Mesendoderm (in vitro differentiated cells): ENCODE measurements at regions not wholly inside any gene's neighbourhood (a gene's known extent, or its start where the extent isn't known, plus 50 kb on each side); places are given as distances from the start of the nearest gene placed in this dataset.
A peak's percentile ranks its signal among the peaks of the same experiment; 100 is the strongest.

Experiments
- DNase-seq: peaks from one replicate; pipeline ENCODE4 v3.0.0; 2013
- H2AK5ac ChIP-seq: 2 replicates; pipeline ENCODE4 v1.6.1; 2013; ENCODE audit warnings: low read length, inconsistent platforms
- H2BK120ac ChIP-seq: 2 replicates; pipeline ENCODE4 v1.6.1; 2013; ENCODE audit warnings: low read depth, mild to moderate bottlenecking, low read length, moderate library complexity, mixed read lengths
- H2BK15ac ChIP-seq: replicated peaks from 2 replicates; pipeline ENCODE4 v1.6.1; 2013; ENCODE audit warnings: low read depth, mild to moderate bottlenecking, moderate library complexity
- H2BK5ac ChIP-seq: 2 replicates; pipeline ENCODE4 v1.6.1; 2013; ENCODE audit warnings: low read length, inconsistent platforms
- H3K18ac ChIP-seq: 2 replicates; pipeline ENCODE4 v1.6.1; 2013; ENCODE audit warnings: mild to moderate bottlenecking, low read length, mixed read lengths
- H3K23ac ChIP-seq: one replicate; pipeline ENCODE4 v1.6.1; 2013; ENCODE audit warnings: low read length
- H3K27ac ChIP-seq: 2 replicates; pipeline ENCODE4 v1.5.1; 2013; ENCODE audit warnings: low read depth, mild to moderate bottlenecking, inconsistent platforms, low read length, moderate library complexity
- H3K27me3 ChIP-seq: 2 replicates; pipeline ENCODE4 v1.6.1; 2013; ENCODE audit warnings: low read length, control low read depth, mild to moderate bottlenecking, inconsistent platforms; ENCODE audit not compliant: insufficient read depth, poor library complexity
- H3K36me3 ChIP-seq: 2 replicates; pipeline ENCODE4 v1.6.1; 2013; ENCODE audit warnings: low read length, inconsistent platforms; ENCODE audit not compliant: control insufficient read depth, insufficient read depth
- H3K4ac ChIP-seq: one replicate; pipeline ENCODE4 v1.6.1; 2013; ENCODE audit warnings: low read depth, mild to moderate bottlenecking, low read length, moderate library complexity
- H3K4me1 ChIP-seq: 2 replicates; pipeline ENCODE4 v1.6.1; 2013; ENCODE audit warnings: low read depth, low read length, inconsistent platforms; ENCODE audit not compliant: control insufficient read depth
- H3K4me2 ChIP-seq: 2 replicates; pipeline ENCODE4 v1.6.1; 2013; ENCODE audit warnings: low read length
- H3K4me3 ChIP-seq: 2 replicates; pipeline ENCODE4 v1.5.1; 2013; ENCODE audit warnings: mild to moderate bottlenecking, low read length
- H3K56ac ChIP-seq: one replicate; pipeline ENCODE4 v1.6.1; 2013; ENCODE audit warnings: low read length
- H3K79me1 ChIP-seq: 2 replicates; pipeline ENCODE4 v1.6.1; 2013; ENCODE audit warnings: low read length, inconsistent platforms
- H3K79me2 ChIP-seq: 2 replicates; pipeline ENCODE4 v1.6.1; 2013; ENCODE audit warnings: mild to moderate bottlenecking, low read length; ENCODE audit not compliant: control insufficient read depth, insufficient read depth
- H3K9ac ChIP-seq: 2 replicates; pipeline ENCODE4 v1.6.1; 2013; ENCODE audit warnings: low read length, inconsistent platforms
- H4K5ac ChIP-seq: one replicate; pipeline ENCODE4 v1.6.1; 2013; ENCODE audit warnings: low read length
- H4K8ac ChIP-seq: one replicate; pipeline ENCODE4 v1.6.1; 2013; ENCODE audit warnings: low read depth, mild to moderate bottlenecking, control low read depth, low read length, moderate library complexity
- WGBS: extraction: QIAGEN DNeasy Blood & Tissue Kit; methylation state at CpG from one replicate; pipeline ENCODE4 v1.1.7; 2013; ENCODE audit warnings: low lambda C conversion rate, missing lambda C conversion rate; ENCODE audit not compliant: insufficient coverage; ENCODE audit errors: extremely low coverage; 5-methylcytosine and 5-hydroxymethylcytosine counted together

- Histone ChIP-seq H4K5ac (no peak overlapping the region), H2AK5ac (no peak overlapping the region), H3K27me3 (no peaks in the 10 kb centered on the region), H3K79me1 (no peaks in the 10 kb centered on the region), H3K56ac (no peak overlapping the region), H3K36me3 (no peaks in the 10 kb centered on the region), H4K8ac (no peak overlapping the region), H2BK15ac (no peak overlapping the region), H3K18ac (no peak overlapping the region), H2BK5ac (no peak overlapping the region), H3K4me2 (no peak overlapping the region), H3K4ac (no peak overlapping the region), H2BK120ac (no peak overlapping the region), H3K79me2 (no peaks in the 10 kb centered on the region), H3K4me3 (no peak overlapping the region), H3K27ac (no peak overlapping the region), H3K4me1 (no peaks in the 10 kb centered on the region), H3K9ac (no peak overlapping the region), H3K23ac (no peak overlapping the region)
- no peak for DNase-seq
- WGBS: no CpG with 5 or more reads among the region's 8 CpGs
These were observed 211.9 kb upstream of the SMIM21 start for GRCh38 chr18:75639472-75639831.

DNA sequence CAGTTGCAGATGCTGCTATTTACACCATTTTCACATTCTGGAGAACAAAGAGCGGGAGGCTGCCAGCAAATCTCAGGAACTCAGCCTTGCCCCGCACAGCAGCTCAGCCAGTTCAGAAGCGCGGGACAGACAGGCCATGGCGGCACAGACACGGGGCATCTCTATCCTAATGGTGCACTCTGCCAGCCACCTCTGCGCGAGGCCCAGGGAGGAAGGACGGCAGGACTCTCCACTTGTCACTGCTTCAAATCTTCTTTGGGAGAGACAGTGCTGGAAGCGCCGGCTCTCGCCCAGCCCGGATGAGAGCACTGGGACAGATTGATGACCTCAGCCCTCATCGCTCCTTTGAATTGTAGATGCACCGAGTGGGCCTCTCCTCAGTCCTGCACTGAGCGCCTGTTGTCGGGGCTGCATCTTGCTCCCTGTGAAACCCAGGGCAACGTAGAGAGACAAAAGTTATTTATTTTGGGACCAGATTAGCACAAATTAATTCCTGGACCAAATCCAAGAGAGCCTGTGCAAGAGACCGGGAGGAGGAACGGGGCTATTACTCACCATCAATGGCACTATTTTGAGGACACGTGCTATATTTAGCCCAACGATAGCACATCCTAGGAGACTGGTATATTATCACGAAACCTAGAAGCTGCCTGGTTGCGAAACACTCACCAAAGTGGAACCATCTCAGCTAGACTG, 211.4 kb upstream of the SMIM21 start:
- H2AK5ac ChIP-seq: no peak overlapping the region
- no peaks in the 10 kb centered on the region for H3K27me3 ChIP-seq
- H4K8ac ChIP-seq: no peak overlapping the region
- no peak overlapping the region for H3K18ac ChIP-seq
- H3K4me2 ChIP-seq: no peak overlapping the region
- no peaks in the 10 kb centered on the region for H3K79me1 ChIP-seq
- DNase-seq: peak; percentile 70
- H2BK5ac ChIP-seq: no peak overlapping the region
- no peak overlapping the region for H3K27ac ChIP-seq
- no peak overlapping the region for H2BK15ac ChIP-seq
- peak overlapping the region; percentile 72 for H3K56ac ChIP-seq
- H2BK120ac ChIP-seq: no peak overlapping the region
- no peaks in the 10 kb centered on the region for H3K79me2 ChIP-seq
- no peak overlapping the region for H4K5ac ChIP-seq
- H3K4me1 ChIP-seq: no peaks in the 10 kb centered on the region
- no peak overlapping the region for H3K23ac ChIP-seq
- H3K36me3 ChIP-seq: no peaks in the 10 kb centered on the region
- H3K9ac ChIP-seq: no peak overlapping the region
- no CpG with 5 or more reads among the region's 24 CpGs for WGBS
- H3K4me3 ChIP-seq: no peak overlapping the region
- H3K4ac ChIP-seq: no peak overlapping the region

DNA sequence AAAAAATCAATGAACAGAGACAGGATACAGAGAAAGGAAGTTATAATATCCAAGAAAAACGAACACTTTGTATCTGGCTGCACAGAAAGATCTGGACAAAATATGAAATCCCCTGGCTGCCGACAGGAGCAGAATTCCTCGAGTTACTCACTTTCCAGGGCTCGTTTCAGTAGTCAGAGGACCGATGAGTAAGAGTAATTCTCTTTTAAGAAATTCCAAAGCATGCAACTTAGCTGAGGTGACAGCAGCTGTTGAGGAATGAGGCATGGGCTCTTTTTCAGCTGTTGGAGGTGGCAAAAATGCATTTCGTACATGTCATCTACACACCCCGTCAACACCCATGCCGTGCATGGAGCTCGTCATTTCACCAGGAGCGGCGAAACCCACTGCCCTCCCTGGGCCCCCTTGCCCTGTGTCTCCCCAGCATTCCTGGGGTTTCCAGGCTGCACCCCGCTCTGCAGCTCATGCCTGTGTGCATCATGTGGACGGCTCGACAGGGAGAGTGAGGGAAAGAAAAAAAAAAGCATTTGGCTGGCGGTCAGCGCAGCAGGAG, 210.8 kb upstream of the SMIM21 start:
- H2BK5ac ChIP-seq: no peak overlapping the region
- no peak overlapping the region for H2BK15ac ChIP-seq
- H4K5ac ChIP-seq: no peak overlapping the region
- H3K27me3 ChIP-seq: no peaks in the 10 kb centered on the region
- peak overlapping the region; percentile 72 for H3K56ac ChIP-seq
- H3K79me2 ChIP-seq: no peaks in the 10 kb centered on the region
- no peaks in the 10 kb centered on the region for H3K36me3 ChIP-seq
- no peak overlapping the region for H3K18ac ChIP-seq
- peak; percentile 29 for DNase-seq
- H3K4me2 ChIP-seq: no peak overlapping the region
- H3K79me1 ChIP-seq: no peaks in the 10 kb centered on the region
- no peaks in the 10 kb centered on the region for H3K4me1 ChIP-seq
- H2BK120ac ChIP-seq: no peak overlapping the region
- no peak overlapping the region for H3K9ac ChIP-seq
- WGBS: no CpG with 5 or more reads among the region's 16 CpGs
- H4K8ac ChIP-seq: no peak overlapping the region
- no peak overlapping the region for H2AK5ac ChIP-seq
- H3K27ac ChIP-seq: no peak overlapping the region
- H3K4me3 ChIP-seq: no peak overlapping the region
- H3K23ac ChIP-seq: no peak overlapping the region
- no peak overlapping the region for H3K4ac ChIP-seq

- no peak overlapping the region for H3K18ac ChIP-seq
- no peak overlapping the region for H3K23ac ChIP-seq
- no peak overlapping the region for H4K5ac ChIP-seq
- no peak overlapping the region for H2BK5ac ChIP-seq
- no peaks in the 10 kb centered on the region for H3K79me1 ChIP-seq
- H3K4me1 ChIP-seq: no peaks in the 10 kb centered on the region
- H2BK120ac ChIP-seq: no peak overlapping the region
- no peak overlapping the region for H2BK15ac ChIP-seq
- H4K8ac ChIP-seq: no peak overlapping the region
- H3K36me3 ChIP-seq: no peaks in the 10 kb centered on the region
- H3K27me3 ChIP-seq: no peaks in the 10 kb centered on the region
- no peak overlapping the region for H3K56ac ChIP-seq
- no peak for DNase-seq
- no peak overlapping the region for H3K9ac ChIP-seq
- no peak overlapping the region for H3K27ac ChIP-seq
- H3K4me3 ChIP-seq: no peak overlapping the region
- H3K79me2 ChIP-seq: no peaks in the 10 kb centered on the region
- H2AK5ac ChIP-seq: no peak overlapping the region
- H3K4ac ChIP-seq: no peak overlapping the region
- H3K4me2 ChIP-seq: no peak overlapping the region
- no CpG with 5 or more reads among the region's 5 CpGs for WGBS
These were observed 207.6 kb upstream of the SMIM21 start for GRCh38 chr18:75635096-75635495.

DNA sequence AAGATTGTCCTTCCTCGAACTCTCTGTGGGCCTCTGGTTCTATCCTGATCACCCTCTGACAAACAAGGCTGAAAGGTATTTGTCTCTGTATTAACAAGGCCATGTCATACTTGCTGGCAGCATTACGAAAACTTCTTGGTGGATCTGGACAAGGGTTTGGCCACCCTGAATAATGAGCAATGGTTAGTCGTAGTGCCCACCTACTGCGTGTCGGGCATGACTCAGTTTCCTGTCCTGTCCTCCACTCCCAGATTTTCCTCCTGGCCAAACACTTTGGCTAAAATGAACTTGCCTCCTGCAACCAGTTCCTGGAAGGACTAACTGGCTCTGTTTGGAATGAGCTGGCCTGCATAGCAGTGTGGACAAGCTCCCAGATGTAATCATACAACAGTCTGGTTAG, 198.5 kb upstream of the SMIM21 start:
- Histone ChIP-seq H3K79me1 (no peaks in the 10 kb centered on the region), H2BK15ac (no peak overlapping the region), H3K18ac (no peak overlapping the region), H2BK120ac (no peak overlapping the region), H3K36me3 (no peaks in the 10 kb centered on the region), H4K8ac (no peak overlapping the region), H3K4me3 (no peak overlapping the region), H3K4me1 (no peaks in the 10 kb centered on the region), H3K9ac (no peak overlapping the region), H2BK5ac (no peak overlapping the region), H3K4ac (no peak overlapping the region), H3K56ac (no peak overlapping the region), H3K27ac (no peak overlapping the region), H3K79me2 (no peaks in the 10 kb centered on the region), H3K4me2 (no peak overlapping the region), H4K5ac (no peak overlapping the region), H3K27me3 (no peaks in the 10 kb centered on the region), H3K23ac (no peak overlapping the region), H2AK5ac (no peak overlapping the region)
- no peak for DNase-seq
- no CpG with 5 or more reads among the region's 5 CpGs for WGBS

- Histone ChIP-seq H3K9ac (no peak overlapping the region), H2BK5ac (no peak overlapping the region), H3K27ac (no peak overlapping the region), H3K23ac (no peak overlapping the region), H3K4ac (no peak overlapping the region), H2BK15ac (no peak overlapping the region), H4K8ac (no peak overlapping the region), H3K18ac (no peak overlapping the region), H3K79me1 (no peaks in the 10 kb centered on the region), H2AK5ac (no peak overlapping the region), H2BK120ac (no peak overlapping the region), H3K56ac (no peak overlapping the region), H3K4me2 (no peak overlapping the region), H3K4me1 (no peaks in the 10 kb centered on the region), H3K79me2 (no peaks in the 10 kb centered on the region), H3K27me3 (no peaks in the 10 kb centered on the region), H3K4me3 (no peak overlapping the region), H4K5ac (no peak overlapping the region), H3K36me3 (no peaks in the 10 kb centered on the region)
- no peak for DNase-seq
- WGBS: no CpG with 5 or more reads among the region's 5 CpGs
These were observed 197.4 kb upstream of the SMIM21 start for GRCh38 chr18:75624869-75625268.
